ENCODE measurements at regions not wholly inside any gene's neighbourhood (a gene's known extent, or its start where the extent isn't known, plus 50 kb on each side); places are given as distances from the start of the nearest gene placed in this dataset.

- no peak for DNase-seq (ENCODE audit: low read depth in 2 of 3, low spot score in 2 of 3)
Observed at GRCh38 chr2:106041150-106041549, 153.0 kb downstream of the UXS1 start.

- no peak for DNase-seq (ENCODE audit: low read depth in 2 of 3, low spot score in 2 of 3)
Observed at GRCh38 chr2:106039634-106040315, 154.3 kb downstream of the UXS1 start.

- DNase-seq (ENCODE audit: low read depth in 2 of 3, low spot score in 2 of 3) = no peak
Observed at GRCh38 chr2:106038601-106039375, 155.3 kb downstream of the UXS1 start.

- no peak for DNase-seq (ENCODE audit: low read depth in 2 of 3, low spot score in 2 of 3)
Observed at GRCh38 chr2:106037932-106038331, 156.2 kb downstream of the UXS1 start.

GRCh38 chr2:106037262-106037661 is 156.8 kb downstream of the UXS1 start:
- DNase-seq (ENCODE audit: low read depth in 2 of 3, low spot score in 2 of 3) = no peak

- DNase-seq (ENCODE audit: low read depth in 2 of 3, low spot score in 2 of 3) = no peak
Observed at GRCh38 chr2:106034325-106034724, 159.8 kb downstream of the UXS1 start.

- no peak for DNase-seq (ENCODE audit: low read depth in 2 of 3, low spot score in 2 of 3)
Observed at GRCh38 chr2:106032676-106033075, 161.4 kb downstream of the UXS1 start.

GRCh38 chr2:106030287-106031268 is 163.5 kb downstream of the UXS1 start:
- DNase-seq (ENCODE audit: low read depth in 2 of 3, low spot score in 2 of 3) = peak in 2 of 3 experiments; percentile 14 to 23

- DNase-seq (ENCODE audit: low read depth in 2 of 3, low spot score in 2 of 3) = no peak
Observed at GRCh38 chr2:106028192-106028591, 165.9 kb downstream of the UXS1 start.

GRCh38 chr2:106026271-106027190 is 167.6 kb downstream of the UXS1 start:
- no peak for DNase-seq (ENCODE audit: low read depth in 2 of 3, low spot score in 2 of 3)

GRCh38 chr2:106025796-106026195 is 168.3 kb downstream of the UXS1 start:
- no peak for DNase-seq (ENCODE audit: low read depth in 2 of 3, low spot score in 2 of 3)

- DNase-seq (ENCODE audit: low read depth in 2 of 3, low spot score in 2 of 3) = no peak
Observed at GRCh38 chr2:106021662-106022028, 172.5 kb downstream of the UXS1 start.

- no peak for DNase-seq (ENCODE audit: low read depth in 2 of 3, low spot score in 2 of 3)
Observed at GRCh38 chr2:106020821-106021661, 173.1 kb downstream of the UXS1 start.

GRCh38 chr2:106020032-106020431 is 174.1 kb downstream of the UXS1 start:
- DNase-seq (ENCODE audit: low read depth in 2 of 3, low spot score in 2 of 3) = no peak

GRCh38 chr2:106018141-106018540 is 176.0 kb downstream of the UXS1 start:
- no peak for DNase-seq (ENCODE audit: low read depth in 2 of 3, low spot score in 2 of 3)

GRCh38 chr2:106012591-106013347 is 181.3 kb downstream of the UXS1 start:
- DNase-seq (ENCODE audit: low read depth in 2 of 3, low spot score in 2 of 3) = no peak

- no peak for DNase-seq (ENCODE audit: low read depth in 2 of 3, low spot score in 2 of 3)
Observed at GRCh38 chr2:106012001-106012590, 182.0 kb downstream of the UXS1 start.

GRCh38 chr2:106011380-106011779 is 182.7 kb downstream of the UXS1 start:
- no peak for DNase-seq (ENCODE audit: low read depth in 2 of 3, low spot score in 2 of 3)

All from activated CD8-positive, alpha-beta memory T cell treated with anti-CD3 and anti-CD28 coated beads for 48 hours (primary cell).